Astrocyte of the spinal cord (primary cell): ENCODE measurements at regions not wholly inside any gene's neighbourhood (a gene's known extent, or its start where the extent isn't known, plus 50 kb on each side); places are given as distances from the start of the nearest gene placed in this dataset.

ENCODE experiments used
- DNase-seq: peaks from one replicate; pipeline ENCODE4 v3.0.0; 2011; ENCODE audit warnings: low read depth, low spot score
- H3K4me3 ChIP-seq: 2 replicates; pipeline ENCODE4 v1.5.1; 2011; ENCODE audit warnings: low read depth, mild to moderate bottlenecking, low read length, moderate library complexity
- CTCF ChIP-seq: IDR thresholded peaks from 2 replicates; pipeline ENCODE4 v1.5.1; 2012; ENCODE audit warnings: low read depth, mild to moderate bottlenecking, low read length, inconsistent platforms
- in situ Hi-C: cut with HindIII; loops from 2 replicates; pipeline ENCODE4 v1.10.0; 2017; ENCODE audit warnings: low sequenced_read_pairs

- in situ Hi-C loops, result no loop called here
- no peak for DNase-seq
- no peak overlapping the region for H3K4me3 ChIP-seq
- TF ChIP-seq CTCF, result no peak
Observed at GRCh38 chr1:219444474-219444873, 168.4 kb downstream of the ZC3H11B start.

- DNase-seq, result no peak
- TF ChIP-seq CTCF, result no peak
- in situ Hi-C loops, result no loop called here
- H3K4me3 ChIP-seq, result no peak overlapping the region
Observed at GRCh38 chr1:219443763-219444162, 169.1 kb downstream of the ZC3H11B start.

GRCh38 chr1:219442611-219443061 is 170.3 kb downstream of the ZC3H11B start:
- in situ Hi-C loops, result no loop called here
- no peak overlapping the region for H3K4me3 ChIP-seq
- peak; percentile 33 for DNase-seq
- no peak for TF ChIP-seq CTCF

- H3K4me3 ChIP-seq, result no peak overlapping the region
- in situ Hi-C loops, result no loop called here
- DNase-seq, result no peak
- TF ChIP-seq CTCF, result no peak
Observed at GRCh38 chr1:219441884-219442283, 171.0 kb downstream of the ZC3H11B start.

- in situ Hi-C loops, result no loop called here
- TF ChIP-seq CTCF, result no peak
Observed at GRCh38 chr1:219439376-219439775, 173.5 kb downstream of the ZC3H11B start.

GRCh38 chr1:219438386-219438785 is 174.5 kb downstream of the ZC3H11B start:
- no peak overlapping the region for H3K4me3 ChIP-seq
- no peak for DNase-seq
- in situ Hi-C loops, result no loop called here
- no peak for TF ChIP-seq CTCF

More at GRCh38 chr1:219439376-219439775, 173.5 kb downstream of the ZC3H11B start:
- no peak overlapping the region for H3K4me3 ChIP-seq
- no peak for DNase-seq

GRCh38 chr1:219434923-219435297 is 178.0 kb downstream of the ZC3H11B start:
- DNase-seq, result no peak
- no peak for TF ChIP-seq CTCF
- no peak overlapping the region for H3K4me3 ChIP-seq
- in situ Hi-C loops, result no loop called here
